Transverse colon (tissue), 4 donors: ENCODE measurements at regions not wholly inside any gene's neighbourhood (a gene's known extent, or its start where the extent isn't known, plus 50 kb on each side); places are given as distances from the start of the nearest gene placed in this dataset.

Experiments used
- DNase-seq: peaks from one replicate; pipeline ENCODE4 v3.0.0-alpha.2; 2019
- H3K27ac ChIP-seq, 4 donors: fragments of 200-600 bp; sonication (generic); 2 replicates each; pipeline ENCODE4 v1.5.1; 2016 to 2018; ENCODE audit warnings: inconsistent platforms in 4 of 4
- H3K27me3 ChIP-seq: fragments of 200-600 bp; sonication (generic); 2 replicates; pipeline ENCODE4 v1.5.1; 2017; ENCODE audit warnings: inconsistent platforms
- H3K36me3 ChIP-seq, 4 donors: fragments of 200-600 bp; sonication (generic); 2 replicates each; pipeline ENCODE4 v1.5.1; 2017 to 2019; ENCODE audit warnings: inconsistent platforms in 4 of 4
- H3K4me1 ChIP-seq, 4 donors: fragments of 200-600 bp; sonication (generic); 2 replicates each; pipeline ENCODE4 v1.5.1; 2017 to 2020; ENCODE audit warnings: inconsistent platforms in 4 of 4
- H3K4me3 ChIP-seq, 4 donors: fragments of 200-600 bp; sonication (generic); 1 replicate in 1 of 4; 2 replicates in 3 of 4; pipeline versions ENCODE4 v1.5.1 to v1.6.1; 2017 to 2019; ENCODE audit warnings: inconsistent platforms in 4 of 4
- H3K9me3 ChIP-seq, 2 donors: fragments of 200-600 bp; sonication (generic); 2 replicates each; pipeline ENCODE4 v1.5.1; 2017 to 2019; ENCODE audit warnings: inconsistent platforms in 2 of 2
- CTCF ChIP-seq, 5 experiments: fragments of 200-600 bp in 3 of 5; fragments of 450-650 bp in 2 of 5; sonication (generic) in 3 of 5; IDR thresholded peaks; 1 replicate in 2 of 5; 2 replicates in 3 of 5; pipeline ENCODE4 v1.5.1; 2016 to 2017; ENCODE audit warnings: antibody characterized with exemption in 5 of 5, inconsistent platforms in 3 of 5, mild to moderate bottlenecking in 2 of 5, moderate library complexity in 1 of 5
- EP300 ChIP-seq: sonication (generic); formaldehyde crosslinking; IDR thresholded peaks from one replicate; pipeline ENCODE4 v1.6.1; 2017; ENCODE audit warnings: antibody characterized with exemption, low read depth
- POLR2A ChIP-seq: fragments of 450-650 bp; IDR thresholded peaks from one replicate; pipeline ENCODE4 v1.6.1; 2016; ENCODE audit warnings: antibody characterized with exemption, mild to moderate bottlenecking, moderate library complexity
- POLR2AphosphoS5 ChIP-seq, 3 donors: sonication (generic); formaldehyde crosslinking; IDR thresholded peaks; one replicate each; pipeline ENCODE4 v1.6.1; 2016; ENCODE audit warnings: antibody characterized with exemption in 3 of 3
- WGBS, 2 donors: methylation state at CpG; one replicate each; pipeline ENCODE4 v1.1.5; 2018; ENCODE audit warnings: low coverage in 1 of 2; 5-methylcytosine and 5-hydroxymethylcytosine counted together
- in situ Hi-C, 4 donors: fragments of 200-750 bp; cut with MboI; loops; one replicate each; pipeline versions ENCODE4 v1.15.0 to v1.15.1; 2017; ENCODE audit warnings: low sequenced_read_pairs in 3 of 4, low pct_ligation_motif_present in 1 of 4, low pct_unique_long_range_greater_than_20kb in 1 of 4
- intact Hi-C: fragments of 100-400 bp; cut with DNase I; formaldehyde crosslinking; loops from one replicate; pipeline ENCODE4 v1.15.1; 2023; ENCODE audit warnings: low total_unique reads

GRCh38 chr4:15153662-15154061 is 151.4 kb downstream of the CPEB2 start:
- Histone ChIP-seq H3K27ac (no peak overlapping the region), H3K4me3 (no peak overlapping the region), H3K4me1 (peaks cover 3 to 12% (median 10%) of the 10 kb centered on the region in 4 donors), H3K27me3 (no peaks in the 10 kb centered on the region), H3K36me3 (no peaks in the 10 kb centered on the region), H3K9me3 (no peaks in the 10 kb centered on the region)
- no peak for DNase-seq
- WGBS, 2 donors, result 90% methylated on average over 2 of the region's 2 CpGs; no CpG with 5 or more reads in 1 of the 2 donors
- TF ChIP-seq POLR2AphosphoS5 (IDR thresholded peaks at IDR 0.05), result no peak
- TF ChIP-seq CTCF (IDR thresholded peaks at IDR 0.05), result no peak
- in situ Hi-C loops, result loop anchor here in 1 of 4 donors (25.0 kb wide), 1 partner anchor 1491 kb away; no protein-coding TSS in a partner anchor
- intact Hi-C loops, result no loop called here

- no peak overlapping the region for H3K4me3 ChIP-seq
- TF ChIP-seq EP300 (no peak), POLR2A (no peak), CTCF (IDR thresholded peaks at IDR 0.05) (no peak), POLR2AphosphoS5 (IDR thresholded peaks at IDR 0.05) (no peak)
- no peaks in the 10 kb centered on the region for H3K27me3 ChIP-seq
- H3K27ac ChIP-seq, result no peak overlapping the region
- 86% methylated on average over 9 of the region's 9 CpGs; no CpG with 5 or more reads in 1 of the 2 donors for WGBS, 2 donors
- intact Hi-C loops, result no loop called here
- in situ Hi-C loops, result loop anchor here in 1 of 4 donors (25.0 kb wide), 1 partner anchor 1496 kb away; no protein-coding TSS in a partner anchor
- H3K36me3 ChIP-seq, result no peaks in the 10 kb centered on the region
- no peak for DNase-seq
- no peaks in the 10 kb centered on the region for H3K4me1 ChIP-seq
- H3K9me3 ChIP-seq, result no peaks in the 10 kb centered on the region
These were observed 156.3 kb downstream of the CPEB2 start for GRCh38 chr4:15158406-15159091.

GRCh38 chr4:15159477-15160019 is 157.3 kb downstream of the CPEB2 start:
- TF ChIP-seq POLR2A (no peak), POLR2AphosphoS5 (IDR thresholded peaks at IDR 0.05) (no peak), EP300 (no peak), CTCF (IDR thresholded peaks at IDR 0.05) (no peak)
- DNase-seq, result no peak
- intact Hi-C loops (no loop called here), in situ Hi-C loops (loop anchor here in 1 of 4 donors (25.0 kb wide), 1 partner anchor 1497 kb away; no protein-coding TSS in a partner anchor)
- H3K9me3 ChIP-seq, result no peaks in the 10 kb centered on the region
- H3K27me3 ChIP-seq, result no peaks in the 10 kb centered on the region
- 91 to 100% methylated on average over 2 to 3 of the region's 3 CpGs for WGBS, 2 donors
- H3K4me1 ChIP-seq, result no peaks in the 10 kb centered on the region
- no peak overlapping the region for H3K27ac ChIP-seq
- H3K36me3 ChIP-seq, result no peaks in the 10 kb centered on the region
- no peak overlapping the region for H3K4me3 ChIP-seq

- TF ChIP-seq POLR2A (no peak), EP300 (no peak), CTCF (IDR thresholded peaks at IDR 0.05) (no peak)
- in situ Hi-C loops (loop anchor here in 1 of 4 donors (25.0 kb wide), 1 partner anchor 1499 kb away; no protein-coding TSS in a partner anchor), intact Hi-C loops (no loop called here)
- Histone ChIP-seq H3K4me1 (no peaks in the 10 kb centered on the region), H3K27ac (no peak overlapping the region), H3K4me3 (no peak overlapping the region), H3K27me3 (no peaks in the 10 kb centered on the region), H3K36me3 (no peaks in the 10 kb centered on the region), H3K9me3 (no peaks in the 10 kb centered on the region)
- WGBS, 2 donors, result 78 to 100% methylated on average over 1 of the region's 1 CpG
- DNase-seq, result no peak
These were observed 159.2 kb downstream of the CPEB2 start for GRCh38 chr4:15161439-15161838.
